ENCODE measurements at regions not wholly inside any gene's neighbourhood (a gene's known extent, or its start where the extent isn't known, plus 50 kb on each side); places are given as distances from the start of the nearest gene placed in this dataset.

DNA sequence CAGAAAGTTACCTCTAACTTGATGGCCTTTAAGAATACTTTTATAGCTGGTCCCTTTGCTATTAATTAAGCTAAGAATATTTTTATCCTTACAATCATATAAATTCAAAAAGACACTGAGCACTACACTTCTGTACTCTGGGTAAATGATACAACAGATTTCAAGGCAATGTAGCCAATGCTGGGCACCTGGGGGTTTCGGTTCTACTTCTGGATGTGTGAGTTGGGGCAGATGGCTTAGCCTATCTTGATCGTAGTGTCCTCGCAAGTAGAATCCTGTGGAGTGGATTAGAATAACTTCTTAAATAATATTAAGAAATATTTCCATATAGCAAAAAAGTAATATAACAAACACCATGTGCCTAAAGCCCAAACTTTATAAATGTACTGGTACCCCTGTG, 96.9 kb upstream of the NT5E start:
- no peak for TF ChIP-seq RBM39 (optimal IDR thresholded peaks at IDR 0.05; ENCODE audit: low read depth, low read length)
- TF ChIP-seq, protein P1, sequence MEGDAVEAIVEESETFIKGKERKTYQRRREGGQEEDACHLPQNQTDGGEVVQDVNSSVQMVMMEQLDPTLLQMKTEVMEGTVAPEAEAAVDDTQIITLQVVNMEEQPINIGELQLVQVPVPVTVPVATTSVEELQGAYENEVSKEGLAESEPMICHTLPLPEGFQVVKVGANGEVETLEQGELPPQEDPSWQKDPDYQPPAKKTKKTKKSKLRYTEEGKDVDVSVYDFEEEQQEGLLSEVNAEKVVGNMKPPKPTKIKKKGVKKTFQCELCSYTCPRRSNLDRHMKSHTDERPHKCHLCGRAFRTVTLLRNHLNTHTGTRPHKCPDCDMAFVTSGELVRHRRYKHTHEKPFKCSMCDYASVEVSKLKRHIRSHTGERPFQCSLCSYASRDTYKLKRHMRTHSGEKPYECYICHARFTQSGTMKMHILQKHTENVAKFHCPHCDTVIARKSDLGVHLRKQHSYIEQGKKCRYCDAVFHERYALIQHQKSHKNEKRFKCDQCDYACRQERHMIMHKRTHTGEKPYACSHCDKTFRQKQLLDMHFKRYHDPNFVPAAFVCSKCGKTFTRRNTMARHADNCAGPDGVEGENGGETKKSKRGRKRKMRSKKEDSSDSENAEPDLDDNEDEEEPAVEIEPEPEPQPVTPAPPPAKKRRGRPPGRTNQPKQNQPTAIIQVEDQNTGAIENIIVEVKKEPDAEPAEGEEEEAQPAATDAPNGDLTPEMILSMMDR (IDR thresholded peaks at IDR 0.05 in 2 of 3, conservative IDR thresholded peaks at IDR 0.05 in 1 of 3; ENCODE audit: insufficient read depth in 2 of 3, low read depth in 1 of 3, low read length in 3 of 3) = no peak
- TF ChIP-seq IRF2 (CRISPR knock-in tag; IDR thresholded peaks at IDR 0.05) = no peak
- TF ChIP-seq SAFB2 (IDR thresholded peaks at IDR 0.05; ENCODE audit: borderline replicate concordance, low read depth, low read length, severe bottlenecking) = no peak
- no peak for TF ChIP-seq ZNF384 (IDR thresholded peaks at IDR 0.05; ENCODE audit: low read depth, low read length)

Measured in K562 (cell line).